ENCODE measurements at regions not wholly inside any gene's neighbourhood (a gene's known extent, or its start where the extent isn't known, plus 50 kb on each side); places are given as distances from the start of the nearest gene placed in this dataset.
"Not testable (repeated sequence)": the region's sequence is repeated elsewhere in the genome, so short reads cannot be mapped to it uniquely, and the experiment has no call there.

DNA sequence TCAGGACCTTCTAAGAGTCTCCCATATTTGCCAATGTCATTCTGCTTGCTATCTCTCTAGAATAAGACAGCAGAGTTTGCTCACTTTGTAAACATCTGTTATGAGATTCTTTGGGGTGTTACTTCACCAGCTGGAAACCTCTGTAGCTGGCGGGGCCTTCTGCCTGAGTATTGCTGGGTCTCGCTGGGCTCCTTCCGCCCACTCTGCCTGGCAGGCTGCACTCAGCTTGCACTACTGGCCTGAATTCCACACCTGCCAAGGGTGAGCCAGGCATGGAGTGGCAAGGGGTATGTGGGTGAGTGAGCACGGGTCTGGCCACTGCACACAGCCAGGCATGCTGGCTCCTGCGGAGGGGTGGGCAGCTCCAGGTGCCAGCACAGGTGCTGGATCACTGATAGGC is 267.3 kb upstream of the PDE3A start:
- H3K4me2 ChIP-seq (ENCODE audit: extremely low read depth, insufficient read depth, low read length): no peak overlapping the region
- no peak overlapping the region for H3K4me3 ChIP-seq (replicated peaks in 1 of 4; ENCODE audit: control extremely low read depth in 1 of 4, insufficient read depth in 1 of 4, low read depth in 3 of 4, low read length in 4 of 4)
- no peaks in the 10 kb centered on the region for H3K27me3 ChIP-seq (ENCODE audit: control insufficient read depth, insufficient read depth, low read length)

DNA sequence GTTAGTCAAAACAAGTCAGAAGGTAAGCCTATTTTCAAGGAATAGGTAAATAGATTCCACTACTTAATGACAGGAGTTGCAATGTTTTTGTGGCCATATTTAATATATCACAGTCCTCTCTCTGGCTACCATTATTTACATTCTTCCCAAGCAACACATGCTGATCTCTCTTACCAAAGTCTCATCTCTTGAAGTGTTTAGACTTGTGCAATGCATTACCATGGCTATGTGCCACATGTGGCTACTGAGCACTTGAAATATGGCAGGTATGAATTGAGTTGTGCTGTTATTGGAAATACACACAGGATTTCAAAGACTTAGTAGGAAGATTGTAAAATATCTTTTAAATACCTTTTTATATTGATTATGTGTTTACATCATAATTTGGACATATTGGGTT is 262.4 kb upstream of the PDE3A start:
- DNase-seq (ENCODE audit: low read depth in 2 of 2): peak; percentile 30 to 39
- H3K27ac ChIP-seq (ENCODE audit: insufficient read depth, low read length): no peak overlapping the region
- TF ChIP-seq CTCF (conservative IDR thresholded peaks at IDR 0.05 in 1 of 2, IDR thresholded peaks at IDR 0.05 in 1 of 2; ENCODE audit: low read depth in 1 of 2, low read length in 2 of 2) (no peak), EZH2 (IDR thresholded peaks at IDR 0.05; ENCODE audit: low read length, missing control alignments) (no peak)

More for the DNA sequence above, 267.3 kb upstream of the PDE3A start:
- no peak overlapping the region for H3K9ac ChIP-seq (ENCODE audit: insufficient read depth, low read length)
- H3K36me3 ChIP-seq (ENCODE audit: control insufficient read depth, insufficient read depth, low read length): no peaks in the 10 kb centered on the region
- H4K20me1 ChIP-seq (ENCODE audit: control insufficient read depth, extremely low read depth, insufficient read depth, low read length): no peaks in the 10 kb centered on the region
- TF ChIP-seq CTCF (conservative IDR thresholded peaks at IDR 0.05 in 1 of 2, IDR thresholded peaks at IDR 0.05 in 1 of 2; ENCODE audit: low read depth in 1 of 2, low read length in 2 of 2): no peak
- TF ChIP-seq EZH2 (IDR thresholded peaks at IDR 0.05; ENCODE audit: low read length, missing control alignments): no peak
- no peaks in the 10 kb centered on the region for H3K79me2 ChIP-seq (ENCODE audit: control insufficient read depth, insufficient read depth, low read length)
- DNase-seq (ENCODE audit: low read depth in 2 of 2): peak in 1 of 2 donors; percentile 33
- H3K9me3 ChIP-seq (ENCODE audit: control insufficient read depth, insufficient read depth, low read depth, low read length): no peaks in the 10 kb centered on the region
- H3K27ac ChIP-seq (ENCODE audit: insufficient read depth, low read length): no peak overlapping the region
- H2AFZ ChIP-seq (ENCODE audit: low read length): no peak overlapping the region
- H3K4me1 ChIP-seq (ENCODE audit: control insufficient read depth, extremely low read depth, insufficient read depth, low read length): no peaks in the 10 kb centered on the region

GRCh38 chr12:20109676-20110075 is 258.7 kb upstream of the PDE3A start:
- H3K27ac ChIP-seq (ENCODE audit: insufficient read depth, low read length): no peak overlapping the region
- no peaks in the 10 kb centered on the region for H3K79me2 ChIP-seq (ENCODE audit: control insufficient read depth, insufficient read depth, low read length)
- no peaks in the 10 kb centered on the region for H3K27me3 ChIP-seq (ENCODE audit: control insufficient read depth, insufficient read depth, low read length)
- H3K36me3 ChIP-seq (ENCODE audit: control insufficient read depth, insufficient read depth, low read length): no peaks in the 10 kb centered on the region
- H3K4me3 ChIP-seq (replicated peaks in 1 of 4; ENCODE audit: control extremely low read depth in 1 of 4, insufficient read depth in 1 of 4, low read depth in 3 of 4, low read length in 4 of 4): no peak overlapping the region
- no peaks in the 10 kb centered on the region for H3K9me3 ChIP-seq (ENCODE audit: control insufficient read depth, insufficient read depth, low read depth, low read length)
- no peak for TF ChIP-seq CTCF (conservative IDR thresholded peaks at IDR 0.05 in 1 of 2, IDR thresholded peaks at IDR 0.05 in 1 of 2; ENCODE audit: low read depth in 1 of 2, low read length in 2 of 2)
- TF ChIP-seq EZH2 (IDR thresholded peaks at IDR 0.05; ENCODE audit: low read length, missing control alignments): no peak
- H3K9ac ChIP-seq (ENCODE audit: insufficient read depth, low read length): no peak overlapping the region
- H3K4me2 ChIP-seq (ENCODE audit: extremely low read depth, insufficient read depth, low read length): no peak overlapping the region
- DNase-seq (ENCODE audit: low read depth in 2 of 2): no peak
- no peaks in the 10 kb centered on the region for H4K20me1 ChIP-seq (ENCODE audit: control insufficient read depth, extremely low read depth, insufficient read depth, low read length)
- no peaks in the 10 kb centered on the region for H3K4me1 ChIP-seq (ENCODE audit: control insufficient read depth, extremely low read depth, insufficient read depth, low read length)
- no peak overlapping the region for H2AFZ ChIP-seq (ENCODE audit: low read length)

More for the DNA sequence above, 262.4 kb upstream of the PDE3A start:
- H3K4me1 ChIP-seq (ENCODE audit: control insufficient read depth, extremely low read depth, insufficient read depth, low read length): no peaks in the 10 kb centered on the region
- no peak overlapping the region for H3K9ac ChIP-seq (ENCODE audit: insufficient read depth, low read length)
- H4K20me1 ChIP-seq (ENCODE audit: control insufficient read depth, extremely low read depth, insufficient read depth, low read length): no peaks in the 10 kb centered on the region
- H3K36me3 ChIP-seq (ENCODE audit: control insufficient read depth, insufficient read depth, low read length): no peaks in the 10 kb centered on the region
- H3K79me2 ChIP-seq (ENCODE audit: control insufficient read depth, insufficient read depth, low read length): no peaks in the 10 kb centered on the region
- no peak overlapping the region for H3K4me3 ChIP-seq (replicated peaks in 1 of 4; ENCODE audit: control extremely low read depth in 1 of 4, insufficient read depth in 1 of 4, low read depth in 3 of 4, low read length in 4 of 4)
- no peaks in the 10 kb centered on the region for H3K9me3 ChIP-seq (ENCODE audit: control insufficient read depth, insufficient read depth, low read depth, low read length)
- H3K27me3 ChIP-seq (ENCODE audit: control insufficient read depth, insufficient read depth, low read length): no peaks in the 10 kb centered on the region
- H2AFZ ChIP-seq (ENCODE audit: low read length): no peak overlapping the region
- H3K4me2 ChIP-seq (ENCODE audit: extremely low read depth, insufficient read depth, low read length): no peak overlapping the region

- not testable (repeated sequence) for H3K4me2 ChIP-seq (ENCODE audit: extremely low read depth, insufficient read depth, low read length)
Observed at GRCh38 chr12:20115371-20115770, 253.0 kb upstream of the PDE3A start.

More at GRCh38 chr12:20115371-20115770, 253.0 kb upstream of the PDE3A start:
- not testable (repeated sequence) for H3K4me3 ChIP-seq (replicated peaks in 1 of 4; ENCODE audit: control extremely low read depth in 1 of 4, insufficient read depth in 1 of 4, low read depth in 3 of 4, low read length in 4 of 4); H3K4me1 ChIP-seq (ENCODE audit: control insufficient read depth, extremely low read depth, insufficient read depth, low read length); H3K9ac ChIP-seq (ENCODE audit: insufficient read depth, low read length); H3K27me3 ChIP-seq (ENCODE audit: control insufficient read depth, insufficient read depth, low read length); H3K27ac ChIP-seq (ENCODE audit: insufficient read depth, low read length); H3K79me2 ChIP-seq (ENCODE audit: control insufficient read depth, insufficient read depth, low read length); H3K36me3 ChIP-seq (ENCODE audit: control insufficient read depth, insufficient read depth, low read length); DNase-seq (ENCODE audit: low read depth in 2 of 2); H2AFZ ChIP-seq (ENCODE audit: low read length); H3K9me3 ChIP-seq (ENCODE audit: control insufficient read depth, insufficient read depth, low read depth, low read length); H4K20me1 ChIP-seq (ENCODE audit: control insufficient read depth, extremely low read depth, insufficient read depth, low read length)

All from fibroblast of lung (primary cell).